ENCODE measurements at regions not wholly inside any gene's neighbourhood (a gene's known extent, or its start where the extent isn't known, plus 50 kb on each side); places are given as distances from the start of the nearest gene placed in this dataset.

- DNase-seq = no peak
These were observed 313.6 kb upstream of the SULF2 start for GRCh38 chr20:48098866-48099265.

GRCh38 chr20:48098099-48098498, 312.8 kb upstream of the SULF2 start:
- DNase-seq = no peak

- DNase-seq = no peak
These were observed 311.9 kb upstream of the SULF2 start for GRCh38 chr20:48096957-48097890.

- DNase-seq = no peak
These were observed 311.1 kb upstream of the SULF2 start for GRCh38 chr20:48096212-48096875.

- DNase-seq = no peak
These were observed 309.7 kb upstream of the SULF2 start for GRCh38 chr20:48094944-48095343.

GRCh38 chr20:48094196-48094749, 309.0 kb upstream of the SULF2 start:
- DNase-seq = no peak

- no peak for DNase-seq
These were observed 307.5 kb upstream of the SULF2 start for GRCh38 chr20:48092596-48093280.

- DNase-seq = no peak
These were observed 305.5 kb upstream of the SULF2 start for GRCh38 chr20:48090784-48091183.

GRCh38 chr20:48090314-48090713, 305.0 kb upstream of the SULF2 start:
- no peak for DNase-seq

GRCh38 chr20:48080583-48080982, 295.3 kb upstream of the SULF2 start:
- no peak for DNase-seq

- no peak for DNase-seq
These were observed 293.7 kb upstream of the SULF2 start for GRCh38 chr20:48079028-48079427.

- no peak for DNase-seq
These were observed 291.5 kb upstream of the SULF2 start for GRCh38 chr20:48076747-48077146.

GRCh38 chr20:48076247-48076646, 291.0 kb upstream of the SULF2 start:
- no peak for DNase-seq

GRCh38 chr20:48075591-48076174, 290.4 kb upstream of the SULF2 start:
- DNase-seq = no peak

GRCh38 chr20:48070991-48071652, 285.8 kb upstream of the SULF2 start:
- no peak for DNase-seq

GRCh38 chr20:48069596-48069995, 284.3 kb upstream of the SULF2 start:
- DNase-seq = no peak

GRCh38 chr20:48066851-48067250, 281.6 kb upstream of the SULF2 start:
- DNase-seq = no peak

GRCh38 chr20:48066246-48066645, 281.0 kb upstream of the SULF2 start:
- DNase-seq = no peak

- no peak for DNase-seq
These were observed 280.6 kb upstream of the SULF2 start for GRCh38 chr20:48065833-48066232.

GRCh38 chr20:48064929-48065328, 279.6 kb upstream of the SULF2 start:
- no peak for DNase-seq

GRCh38 chr20:48060841-48061720, 275.8 kb upstream of the SULF2 start:
- no peak for DNase-seq
